Hematopoietic multipotent progenitor cell treated with erythropoietin and hydrocortisone succinate and interleukin-3 and kit ligand, for 17 days (in vitro differentiated cells): ENCODE measurements at regions not wholly inside any gene's neighbourhood (a gene's known extent, or its start where the extent isn't known, plus 50 kb on each side); places are given as distances from the start of the nearest gene placed in this dataset.
"Not testable (repeated sequence)": the region's sequence is repeated elsewhere in the genome, so short reads cannot be mapped to it uniquely, and the experiment has no call there.

Source experiments
- DNase-seq: peaks from one replicate; pipeline ENCODE4 v3.0.0-alpha.2; 2015; ENCODE audit warnings: low spot score

GRCh38 chr7:130789436-130789835 lies 55.4 kb upstream of the KLF14 start:
- DNase-seq, result no peak

- DNase-seq, result no peak
Observed at GRCh38 chr7:130791746-130792145, 57.7 kb upstream of the KLF14 start.

- no peak for DNase-seq
Observed at GRCh38 chr7:130793855-130794618, 60.0 kb upstream of the KLF14 start.

- DNase-seq, result no peak
Observed at GRCh38 chr7:130794619-130794922, 60.6 kb upstream of the KLF14 start.

GRCh38 chr7:130796425-130796824 lies 62.4 kb upstream of the KLF14 start:
- not testable (repeated sequence) for DNase-seq

- DNase-seq, result no peak
Observed at GRCh38 chr7:130803127-130803526, 69.1 kb upstream of the KLF14 start.

GRCh38 chr7:130804220-130804619 lies 70.2 kb upstream of the KLF14 start:
- no peak for DNase-seq

GRCh38 chr7:130812819-130813218 lies 78.8 kb upstream of the KLF14 start:
- DNase-seq, result not testable (repeated sequence)

- DNase-seq, result no peak
Observed at GRCh38 chr7:130814778-130815335, 80.8 kb upstream of the KLF14 start.

- DNase-seq, result no peak
Observed at GRCh38 chr7:130818056-130818455, 84.0 kb upstream of the KLF14 start.

- no peak for DNase-seq
Observed at GRCh38 chr7:130821864-130822263, 87.9 kb upstream of the KLF14 start.

- DNase-seq, result no peak
Observed at GRCh38 chr7:130822642-130823041, 88.6 kb upstream of the KLF14 start.

- no peak for DNase-seq
Observed at GRCh38 chr7:130823060-130823459, 89.1 kb upstream of the KLF14 start.

- DNase-seq, result no peak
Observed at GRCh38 chr7:130825819-130826218, 91.8 kb upstream of the KLF14 start.

- no peak for DNase-seq
Observed at GRCh38 chr7:130829415-130829814, 95.4 kb upstream of the KLF14 start.

- DNase-seq, result no peak
Observed at GRCh38 chr7:130831322-130831721, 97.3 kb upstream of the KLF14 start.

GRCh38 chr7:130831817-130832481 lies 97.9 kb upstream of the KLF14 start:
- DNase-seq, result peak; percentile 50

GRCh38 chr7:130838738-130839137 lies 104.7 kb upstream of the KLF14 start:
- DNase-seq, result no peak

GRCh38 chr7:130840599-130840998 lies 106.6 kb upstream of the KLF14 start:
- DNase-seq, result no peak

GRCh38 chr7:130841416-130841815 lies 107.4 kb upstream of the KLF14 start:
- DNase-seq, result no peak

GRCh38 chr7:130843703-130844102 lies 109.7 kb upstream of the KLF14 start:
- DNase-seq, result no peak

- DNase-seq, result no peak
Observed at GRCh38 chr7:130844811-130845580, 111.0 kb upstream of the KLF14 start.

- DNase-seq, result no peak
Observed at GRCh38 chr7:130845581-130846085, 111.6 kb upstream of the KLF14 start.
